ENCODE measurements at regions not wholly inside any gene's neighbourhood (a gene's known extent, or its start where the extent isn't known, plus 50 kb on each side); places are given as distances from the start of the nearest gene placed in this dataset.
"Not testable (repeated sequence)": the region's sequence is repeated elsewhere in the genome, so short reads cannot be mapped to it uniquely, and the experiment has no call there.

DNA sequence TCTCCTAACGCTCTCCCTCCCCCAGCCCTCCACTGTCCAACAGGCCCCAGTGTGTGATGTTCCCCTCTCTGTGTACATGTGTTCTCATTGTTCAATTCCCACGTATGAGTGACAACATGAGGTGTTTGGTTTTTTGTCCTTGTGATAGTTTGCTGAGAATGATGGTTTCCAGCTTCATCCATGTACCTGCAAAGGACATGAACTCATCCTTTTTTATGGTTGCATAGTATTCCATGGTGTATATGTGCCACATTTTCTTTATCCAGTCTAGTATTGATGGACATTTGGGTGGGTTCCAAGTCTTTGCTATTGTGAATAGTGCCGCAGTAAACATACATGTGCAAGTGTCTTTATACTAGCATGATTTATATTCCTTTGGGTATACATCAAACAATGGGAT lies 347.4 kb downstream of the MAGEE1 start:
- not testable (repeated sequence) for FAIRE-seq

DNA sequence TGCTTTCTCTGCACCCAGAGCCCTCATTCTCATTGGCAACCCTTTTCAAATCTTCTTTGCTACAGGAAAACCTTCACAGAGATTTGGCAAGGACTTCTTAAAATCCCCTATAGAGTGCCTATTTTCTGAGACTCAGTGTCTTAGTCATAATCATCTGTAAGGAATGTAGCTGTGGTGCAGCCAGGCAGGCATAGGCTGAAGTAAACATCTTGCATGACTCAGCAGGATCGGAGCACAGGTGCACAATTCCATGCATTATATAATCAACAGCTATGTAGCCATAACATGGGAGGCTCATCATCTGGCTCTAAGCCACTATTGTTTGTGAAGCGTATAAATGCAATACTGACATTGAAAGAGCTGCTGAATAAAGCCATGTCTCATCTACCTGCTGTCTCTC lies 368.8 kb downstream of the MAGEE1 start:
- FAIRE-seq (no peak), DNase-seq (ENCODE audit: insufficient read length, low spot score) (no peak)
- TF ChIP-seq POLR2A (IDR thresholded peaks at IDR 0.05; ENCODE audit: low read depth, low read length) = no peak

More for the DNA sequence above, 347.4 kb downstream of the MAGEE1 start:
- DNase-seq (ENCODE audit: insufficient read length, low spot score) = not testable (repeated sequence)

DNA sequence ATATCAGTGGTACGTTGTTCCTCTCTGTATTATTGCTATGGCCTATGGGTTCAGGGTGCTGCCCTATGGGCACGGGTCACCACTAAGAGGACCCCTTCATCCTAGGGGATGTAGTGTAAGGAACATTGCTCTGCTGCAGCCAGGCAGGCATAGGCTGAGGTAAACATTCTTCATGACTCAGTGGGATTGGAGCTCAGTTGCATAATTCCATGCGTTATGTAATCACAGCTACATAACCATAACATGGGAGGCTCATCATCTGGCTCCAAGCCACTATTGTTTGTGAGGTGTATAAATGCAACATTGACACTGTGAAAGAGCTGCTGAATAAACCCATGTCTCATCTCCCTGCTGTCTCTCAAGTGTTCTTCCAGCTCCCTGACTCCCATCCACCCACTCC lies 375.2 kb downstream of the MAGEE1 start:
- no peak for TF ChIP-seq POLR2A (IDR thresholded peaks at IDR 0.05; ENCODE audit: low read depth, low read length)
- DNase-seq (ENCODE audit: insufficient read length, low spot score) (no peak), FAIRE-seq (no peak)

DNA sequence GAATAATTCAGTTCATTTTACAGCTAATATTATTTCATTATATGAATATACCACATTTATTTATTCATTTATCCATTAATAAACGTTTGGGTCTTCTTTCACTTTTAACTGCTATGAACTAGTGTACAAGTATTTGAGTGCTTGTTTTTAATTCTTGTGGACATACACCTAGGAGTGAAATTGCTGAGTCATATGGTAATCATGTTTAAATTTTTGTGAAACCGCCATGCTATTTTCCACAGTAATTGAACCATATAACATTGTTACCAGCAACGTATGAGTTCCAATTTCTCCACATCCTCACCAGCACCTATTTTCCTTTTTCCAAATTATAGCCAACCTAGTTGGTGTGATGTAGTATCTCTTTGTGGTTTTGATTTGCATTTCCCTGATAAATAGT lies 388.2 kb downstream of the MAGEE1 start:
- DNase-seq (ENCODE audit: insufficient read length, low spot score) = no peak
- no peak for TF ChIP-seq POLR2A (IDR thresholded peaks at IDR 0.05; ENCODE audit: low read depth, low read length)
- no peak for FAIRE-seq

DNA sequence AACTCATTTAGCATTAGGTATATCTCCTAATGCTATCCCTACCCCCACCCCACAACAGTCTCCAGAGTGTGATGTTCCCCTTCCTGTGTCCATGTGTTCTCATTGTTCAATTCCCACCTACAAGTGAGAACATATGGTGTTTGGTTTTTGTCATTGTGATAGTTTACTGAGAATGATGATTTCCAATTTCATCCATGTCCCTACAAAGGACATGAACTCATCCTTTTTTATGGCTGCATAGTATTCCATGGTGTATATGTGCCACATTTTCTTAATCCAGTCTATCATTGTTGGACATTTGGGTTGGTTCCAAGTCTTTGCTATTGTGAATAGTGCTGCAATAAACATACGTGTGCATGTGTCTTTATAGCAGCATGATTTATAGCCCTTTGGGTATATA lies 389.8 kb downstream of the MAGEE1 start:
- not testable (repeated sequence) for FAIRE-seq; DNase-seq (ENCODE audit: insufficient read length, low spot score)

DNA sequence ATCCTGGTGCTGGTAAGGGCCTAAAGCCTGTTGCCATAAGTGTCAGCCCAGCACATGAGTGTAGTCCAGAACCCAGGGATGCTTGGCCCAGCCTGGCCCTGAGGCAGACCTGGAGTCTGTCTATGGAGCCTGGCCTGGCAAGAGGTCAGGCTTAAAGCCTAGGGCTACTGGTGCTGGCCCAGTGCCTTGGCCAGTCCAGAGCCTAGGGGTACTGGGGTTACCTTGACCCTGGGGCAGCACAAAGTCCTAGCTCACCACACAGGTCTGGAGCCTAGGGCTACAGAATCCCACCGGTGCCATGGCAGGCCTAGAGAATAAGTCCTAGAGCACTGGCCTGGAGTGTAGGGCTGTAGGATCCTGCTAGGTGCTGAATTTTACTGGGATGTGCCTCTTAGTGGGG lies 393.8 kb downstream of the MAGEE1 start:
- FAIRE-seq (no peak), DNase-seq (ENCODE audit: insufficient read length, low spot score) (no peak)
- no peak for TF ChIP-seq POLR2A (IDR thresholded peaks at IDR 0.05; ENCODE audit: low read depth, low read length)

DNA sequence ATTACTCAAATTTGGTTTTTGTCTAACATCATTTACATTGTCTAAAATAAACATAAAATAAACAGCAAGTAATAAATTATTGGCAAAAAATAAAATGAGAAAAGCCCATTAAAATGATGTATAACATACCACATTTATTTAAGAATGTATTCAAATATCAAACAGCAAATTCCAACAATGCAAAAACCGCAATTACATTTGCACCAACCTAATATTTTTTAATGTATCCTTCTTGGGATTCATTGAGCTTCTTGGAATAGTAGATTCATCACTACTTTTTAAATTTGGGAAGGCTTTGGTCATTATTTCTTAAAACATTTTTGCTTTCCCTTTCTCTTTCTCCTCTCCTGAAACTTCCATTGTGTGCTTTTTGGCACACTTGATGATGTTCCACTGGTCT lies 400.2 kb downstream of the MAGEE1 start:
- FAIRE-seq = no peak
- DNase-seq (ENCODE audit: insufficient read length, low spot score) = no peak
- no peak for TF ChIP-seq POLR2A (IDR thresholded peaks at IDR 0.05; ENCODE audit: low read depth, low read length)

DNA sequence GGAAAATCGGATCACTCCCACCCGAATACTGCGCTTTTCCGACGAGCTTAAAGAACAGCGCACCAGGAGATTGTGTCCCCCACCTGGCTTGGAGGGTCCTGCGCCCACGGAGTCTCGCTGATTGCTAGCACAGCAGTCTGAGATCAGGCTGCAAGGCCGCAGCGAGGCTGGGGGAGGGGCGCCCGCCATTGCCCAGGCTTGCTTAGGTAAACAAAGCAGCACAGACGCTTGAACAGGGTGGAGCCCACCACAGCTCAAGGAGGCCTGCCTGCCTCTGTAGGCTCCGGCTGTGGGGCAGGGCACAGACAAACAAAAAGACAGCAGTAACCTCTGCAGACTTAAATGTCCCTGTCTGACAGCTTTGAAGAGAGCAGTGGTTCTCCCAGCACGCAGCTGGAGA lies 413.4 kb downstream of the MAGEE1 start:
- DNase-seq (ENCODE audit: insufficient read length, low spot score); FAIRE-seq: not testable (repeated sequence)

DNA sequence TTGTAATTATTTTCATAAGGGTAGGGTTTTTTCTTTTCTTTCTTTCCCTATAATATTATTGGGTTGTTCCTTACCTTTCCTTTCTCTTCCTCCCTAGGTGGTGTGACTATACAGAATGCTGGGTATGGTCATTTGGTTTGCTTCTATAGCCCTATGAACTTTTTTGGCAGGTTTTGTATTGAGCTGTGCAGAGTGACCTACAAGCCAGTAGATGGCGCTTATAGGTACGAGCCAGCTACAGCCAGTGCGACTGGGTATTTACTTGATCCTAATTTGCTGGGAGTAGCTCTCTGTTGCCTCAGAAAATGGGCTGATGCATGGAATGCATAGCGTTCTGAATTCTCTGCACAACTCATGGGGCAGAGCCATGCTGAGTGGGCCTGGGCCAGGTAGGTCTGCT lies 423.3 kb downstream of the MAGEE1 start:
- DNase-seq (ENCODE audit: insufficient read length, low spot score) (no peak), FAIRE-seq (no peak)
- TF ChIP-seq POLR2A (IDR thresholded peaks at IDR 0.05; ENCODE audit: low read depth, low read length) = no peak

DNA sequence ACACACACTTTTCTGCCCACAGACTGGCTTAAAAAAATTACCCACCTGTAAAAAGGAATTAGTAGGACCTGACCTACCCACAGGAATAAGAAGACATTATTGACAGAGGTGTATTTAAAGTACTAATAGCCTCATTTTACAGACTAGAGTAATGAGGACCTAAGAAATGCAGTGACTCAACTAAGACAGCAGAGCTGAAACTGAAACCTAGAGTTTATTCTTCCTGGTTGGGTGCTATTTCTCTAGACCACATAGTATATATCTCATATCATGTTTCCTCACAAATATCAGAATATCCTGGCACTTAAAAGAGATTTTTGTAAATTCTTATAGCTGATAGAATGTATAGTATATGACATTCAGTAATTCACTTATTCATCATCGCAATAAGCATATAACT lies 435.0 kb downstream of the MAGEE1 start:
- FAIRE-seq (no peak), DNase-seq (ENCODE audit: insufficient read length, low spot score) (no peak)
- no peak for TF ChIP-seq POLR2A (IDR thresholded peaks at IDR 0.05; ENCODE audit: low read depth, low read length)

DNA sequence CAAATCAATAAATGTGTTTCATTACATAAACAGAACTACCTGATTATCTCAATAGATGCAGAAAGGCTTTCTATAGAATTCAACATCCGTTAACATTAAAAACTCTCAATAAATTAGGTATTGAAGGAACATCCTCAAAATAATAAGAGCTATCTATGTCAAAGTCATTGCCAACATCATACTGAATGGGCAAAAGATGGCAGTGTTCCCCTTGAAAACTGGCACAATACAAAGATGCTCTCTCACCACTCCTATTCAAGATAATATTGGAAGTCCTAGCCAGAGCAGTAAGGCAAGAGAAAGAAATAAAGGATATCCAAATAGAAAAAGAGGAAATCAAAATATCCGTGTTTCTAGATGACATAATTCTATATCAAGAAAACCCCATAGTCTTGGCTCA lies 466.4 kb downstream of the MAGEE1 start:
- no peak for DNase-seq (ENCODE audit: insufficient read length, low spot score)
- no peak for FAIRE-seq
- no peak for TF ChIP-seq POLR2A (IDR thresholded peaks at IDR 0.05; ENCODE audit: low read depth, low read length)

DNA sequence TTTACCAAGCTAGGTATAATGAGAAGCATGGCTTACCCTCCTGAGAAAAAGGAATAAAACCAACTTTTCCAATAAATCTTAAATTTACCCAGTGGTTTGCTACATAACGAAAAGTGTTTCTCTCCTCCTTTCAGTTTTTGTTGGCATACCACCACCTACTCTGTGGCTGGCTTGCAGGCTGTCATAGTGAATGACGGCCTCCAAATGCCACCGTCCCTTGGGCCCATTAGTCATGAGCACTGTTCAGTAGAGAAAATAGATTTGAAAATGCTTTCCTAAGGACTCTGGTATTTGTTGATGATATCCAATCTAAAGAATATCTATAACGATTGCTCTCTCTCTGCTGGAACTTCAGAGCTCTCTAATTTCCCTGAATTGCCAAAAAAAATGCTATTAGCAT lies 488.3 kb downstream of the MAGEE1 start:
- FAIRE-seq = no peak

DNA sequence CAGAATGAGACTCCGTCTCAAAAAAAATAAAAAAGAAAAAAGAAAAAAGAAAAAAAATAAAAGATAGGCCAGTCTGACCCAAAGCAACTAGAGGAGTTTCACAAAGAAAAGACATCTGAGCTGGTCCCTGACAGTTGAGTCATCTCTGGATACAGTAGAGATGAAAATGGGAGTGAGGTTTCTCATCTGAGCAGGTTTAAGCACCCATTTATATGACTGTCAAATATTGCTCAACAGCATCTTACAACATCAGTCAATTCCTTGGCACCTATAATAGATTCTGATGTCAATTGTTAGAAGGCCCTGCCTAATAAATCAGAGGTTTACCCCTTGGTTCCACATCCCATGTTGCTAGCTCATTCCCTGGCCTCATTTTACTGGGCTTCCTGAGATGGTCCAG lies 490.5 kb downstream of the MAGEE1 start:
- TF ChIP-seq POLR2A (IDR thresholded peaks at IDR 0.05; ENCODE audit: low read depth, low read length) = no peak
- no peak for DNase-seq (ENCODE audit: insufficient read length, low spot score)
- FAIRE-seq = no peak

More for the DNA sequence above, 488.3 kb downstream of the MAGEE1 start:
- DNase-seq (ENCODE audit: insufficient read length, low spot score) = no peak
- TF ChIP-seq POLR2A (IDR thresholded peaks at IDR 0.05; ENCODE audit: low read depth, low read length) = no peak

DNA sequence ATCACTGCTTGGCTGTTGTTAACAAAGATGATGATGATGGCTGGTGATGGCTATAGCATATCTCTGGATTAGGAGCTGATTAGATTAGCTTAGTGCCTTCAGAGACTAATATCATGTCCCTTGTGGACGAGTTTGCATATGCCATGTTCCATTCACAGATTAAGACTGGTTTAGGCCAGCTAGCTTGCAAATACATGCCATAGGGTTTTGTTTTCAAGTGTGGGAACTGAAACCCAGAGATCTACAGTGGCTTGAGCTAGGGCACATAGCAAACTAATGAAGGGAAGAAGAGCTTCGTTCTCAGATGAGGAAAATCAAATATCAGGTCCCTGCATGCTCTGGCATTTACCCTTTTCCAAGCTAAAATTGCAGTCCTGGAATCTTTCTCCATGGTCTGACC lies 492.3 kb downstream of the MAGEE1 start:
- DNase-seq (ENCODE audit: insufficient read length, low spot score) (no peak), FAIRE-seq (no peak)
- TF ChIP-seq POLR2A (IDR thresholded peaks at IDR 0.05; ENCODE audit: low read depth, low read length) = no peak

DNA sequence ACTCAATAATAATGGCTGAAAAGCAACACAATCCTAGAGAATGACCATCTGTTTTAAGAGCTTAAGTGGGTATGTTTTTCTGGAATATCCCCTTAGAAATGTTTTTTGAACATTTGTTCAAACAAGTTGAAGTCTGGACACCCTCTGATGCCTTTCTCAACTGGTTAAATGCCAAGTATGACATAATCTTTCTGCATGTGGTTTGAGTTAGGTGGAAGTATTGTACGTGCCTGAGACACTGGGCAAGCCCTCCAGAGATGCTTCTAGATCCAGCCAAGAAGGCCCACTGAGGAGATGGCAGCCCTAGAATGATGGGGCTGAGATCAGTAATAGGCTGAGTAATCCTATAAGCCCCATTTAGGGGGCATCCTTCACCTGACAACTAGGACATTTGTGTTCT lies 493.1 kb downstream of the MAGEE1 start:
- TF ChIP-seq POLR2A (IDR thresholded peaks at IDR 0.05; ENCODE audit: low read depth, low read length) = no peak
- FAIRE-seq = no peak
- DNase-seq (ENCODE audit: insufficient read length, low spot score) = no peak

DNA sequence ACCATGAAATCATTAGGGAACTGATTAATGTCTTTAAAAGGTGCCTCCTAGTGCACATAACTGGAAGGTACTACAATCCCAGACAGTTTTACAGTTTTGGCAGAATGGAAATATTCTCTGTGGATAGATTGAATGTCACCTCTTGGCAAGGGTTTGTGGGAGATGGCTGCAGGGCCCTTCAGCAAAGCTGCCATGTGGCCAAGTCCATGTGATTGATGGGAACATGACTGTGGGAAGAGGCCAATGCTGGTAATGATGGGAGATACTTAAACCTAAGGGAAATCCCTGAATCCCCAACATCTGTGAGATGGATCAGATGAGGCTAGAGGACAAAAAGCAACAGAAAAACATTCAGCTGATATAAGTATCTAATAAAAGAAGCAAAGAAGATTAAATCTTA lies 493.7 kb downstream of the MAGEE1 start:
- DNase-seq (ENCODE audit: insufficient read length, low spot score) (no peak), FAIRE-seq (no peak)
- TF ChIP-seq POLR2A (IDR thresholded peaks at IDR 0.05; ENCODE audit: low read depth, low read length) = no peak

All from H54 (cell line).